ENCODE measurements at regions not wholly inside any gene's neighbourhood (a gene's known extent, or its start where the extent isn't known, plus 50 kb on each side); places are given as distances from the start of the nearest gene placed in this dataset.

- no peak for TF ChIP-seq CTCF (conservative IDR thresholded peaks at IDR 0.05; ENCODE audit: low read length)
- TF ChIP-seq EZH2phosphoT487 (IDR thresholded peaks at IDR 0.05; ENCODE audit: borderline replicate concordance, low read depth, low read length) = no peak
Measured at GRCh38 chr4:34636623-34637022, 1607.7 kb downstream of the ARAP2 start.
